ENCODE measurements at regions not wholly inside any gene's neighbourhood (a gene's known extent, or its start where the extent isn't known, plus 50 kb on each side); places are given as distances from the start of the nearest gene placed in this dataset.

GRCh38 chr4:156695163-156695562 is 276.4 kb downstream of the PDGFC start:
- TF ChIP-seq, protein P1, sequence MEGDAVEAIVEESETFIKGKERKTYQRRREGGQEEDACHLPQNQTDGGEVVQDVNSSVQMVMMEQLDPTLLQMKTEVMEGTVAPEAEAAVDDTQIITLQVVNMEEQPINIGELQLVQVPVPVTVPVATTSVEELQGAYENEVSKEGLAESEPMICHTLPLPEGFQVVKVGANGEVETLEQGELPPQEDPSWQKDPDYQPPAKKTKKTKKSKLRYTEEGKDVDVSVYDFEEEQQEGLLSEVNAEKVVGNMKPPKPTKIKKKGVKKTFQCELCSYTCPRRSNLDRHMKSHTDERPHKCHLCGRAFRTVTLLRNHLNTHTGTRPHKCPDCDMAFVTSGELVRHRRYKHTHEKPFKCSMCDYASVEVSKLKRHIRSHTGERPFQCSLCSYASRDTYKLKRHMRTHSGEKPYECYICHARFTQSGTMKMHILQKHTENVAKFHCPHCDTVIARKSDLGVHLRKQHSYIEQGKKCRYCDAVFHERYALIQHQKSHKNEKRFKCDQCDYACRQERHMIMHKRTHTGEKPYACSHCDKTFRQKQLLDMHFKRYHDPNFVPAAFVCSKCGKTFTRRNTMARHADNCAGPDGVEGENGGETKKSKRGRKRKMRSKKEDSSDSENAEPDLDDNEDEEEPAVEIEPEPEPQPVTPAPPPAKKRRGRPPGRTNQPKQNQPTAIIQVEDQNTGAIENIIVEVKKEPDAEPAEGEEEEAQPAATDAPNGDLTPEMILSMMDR (IDR thresholded peaks at IDR 0.05), result no peak
- TF ChIP-seq EP300 (IDR thresholded peaks at IDR 0.05), result no peak

Measured in gastroesophageal sphincter (tissue), 3 donors.